Activated naive CD4-positive, alpha-beta T cell treated with Interleukin-2 at 50 U/mL for 16 hours (primary cell): ENCODE measurements at regions not wholly inside any gene's neighbourhood (a gene's known extent, or its start where the extent isn't known, plus 50 kb on each side); places are given as distances from the start of the nearest gene placed in this dataset.

Experiments
- DNase-seq: peaks from one replicate; pipeline ENCODE4 v3.0.0-alpha.2; 2020

DNA sequence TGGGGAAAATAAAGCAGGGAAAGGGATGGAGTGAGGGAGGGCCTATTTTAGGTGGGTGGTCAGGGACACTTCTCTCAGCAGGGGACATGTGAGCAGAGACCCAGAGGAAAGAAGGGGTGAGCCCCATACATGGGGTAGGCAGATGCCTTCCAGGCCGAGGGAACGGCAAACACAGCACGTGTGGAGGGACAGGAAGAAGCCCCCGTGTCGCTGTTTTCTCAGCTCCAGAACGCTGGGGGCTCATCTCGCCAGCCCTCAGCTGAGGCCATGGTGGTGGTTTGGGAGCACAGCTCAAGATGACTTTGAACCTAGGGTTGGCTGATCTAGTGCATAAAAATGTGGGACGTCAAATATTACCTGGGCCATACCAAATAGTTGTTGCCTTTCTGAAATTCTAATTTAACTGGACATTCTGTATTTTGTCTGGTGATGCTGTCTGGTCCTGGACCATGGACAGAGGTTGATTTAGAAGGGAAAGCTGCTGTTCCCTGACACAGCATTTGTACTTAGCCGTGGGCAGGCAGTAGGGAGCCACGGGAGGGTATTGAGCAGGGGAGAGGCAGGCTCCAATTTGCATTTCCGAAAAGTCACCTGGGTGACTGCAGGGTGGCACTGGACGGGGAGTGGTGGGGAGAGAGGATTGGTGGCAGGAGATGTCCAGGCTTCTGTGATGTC, 53.1 kb upstream of the RUNX3 start:
- no peak for DNase-seq

DNA sequence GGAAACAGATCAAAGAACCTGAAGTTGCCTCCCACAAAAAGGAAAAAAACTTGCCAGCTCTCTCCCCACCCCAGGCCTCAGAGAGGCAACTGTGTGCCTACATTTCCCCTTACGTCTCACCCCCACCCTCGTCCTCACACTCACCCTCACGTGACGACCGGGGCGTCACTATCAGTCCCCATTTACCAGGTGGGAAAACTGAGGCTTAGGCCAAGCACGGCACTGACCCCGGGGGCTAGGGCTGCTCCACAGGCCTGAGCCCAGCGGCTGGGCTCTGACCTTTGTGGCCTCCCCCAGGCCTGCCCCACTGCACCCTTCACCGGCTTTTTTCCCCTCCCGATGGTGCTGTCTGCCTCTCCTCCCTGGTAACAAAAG, 51.5 kb upstream of the RUNX3 start:
- DNase-seq = peak; percentile 43

GRCh38 chr1:24980836-24981630, 51.0 kb upstream of the RUNX3 start:
- no peak for DNase-seq
